ENCODE measurements at regions not wholly inside any gene's neighbourhood (a gene's known extent, or its start where the extent isn't known, plus 50 kb on each side); places are given as distances from the start of the nearest gene placed in this dataset.

GRCh38 chr5:71946343-71947030 is 160.8 kb upstream of the MAP1B start:
- Histone ChIP-seq H3K4me1 (replicated peaks) (no peaks in the 10 kb centered on the region), H3K9me3 (no peaks in the 10 kb centered on the region), H3K36me3 (no peaks in the 10 kb centered on the region), H3K27ac (no peak overlapping the region), H3K4me3 (no peak overlapping the region), H3K27me3 (replicated peaks; ENCODE audit: insufficient read depth) (no peaks in the 10 kb centered on the region)
- no peak for DNase-seq (ENCODE audit: low spot score)
- intact Hi-C loops (cut with DNase I) = no loop called here
- TF ChIP-seq CTCF (IDR thresholded peaks at IDR 0.05) (no peak), POLR2A (IDR thresholded peaks at IDR 0.05) (no peak), POLR2AphosphoS5 (IDR thresholded peaks at IDR 0.05) (no peak)
- WGBS = 95% methylated on average over 6 of the region's 6 CpGs

GRCh38 chr5:71948206-71948605 is 159.1 kb upstream of the MAP1B start:
- H3K27me3 ChIP-seq (replicated peaks; ENCODE audit: insufficient read depth) = no peaks in the 10 kb centered on the region
- intact Hi-C loops (cut with DNase I) = no loop called here
- H3K4me1 ChIP-seq (replicated peaks) = no peaks in the 10 kb centered on the region
- no peak for TF ChIP-seq POLR2A (IDR thresholded peaks at IDR 0.05)
- TF ChIP-seq CTCF (IDR thresholded peaks at IDR 0.05) = no peak
- TF ChIP-seq POLR2AphosphoS5 (IDR thresholded peaks at IDR 0.05) = no peak
- DNase-seq (ENCODE audit: low spot score) = no peak
- no peaks in the 10 kb centered on the region for H3K36me3 ChIP-seq
- no peaks in the 10 kb centered on the region for H3K9me3 ChIP-seq
- no peak overlapping the region for H3K4me3 ChIP-seq
- WGBS = 100% methylated on average over 2 of the region's 2 CpGs
- H3K27ac ChIP-seq = no peak overlapping the region

GRCh38 chr5:71949772-71950171 is 157.5 kb upstream of the MAP1B start:
- Histone ChIP-seq H3K27me3 (replicated peaks; ENCODE audit: insufficient read depth) (no peaks in the 10 kb centered on the region), H3K36me3 (no peaks in the 10 kb centered on the region), H3K4me3 (no peak overlapping the region), H3K9me3 (no peaks in the 10 kb centered on the region), H3K27ac (no peak overlapping the region), H3K4me1 (replicated peaks) (no peaks in the 10 kb centered on the region)
- TF ChIP-seq POLR2AphosphoS5 (IDR thresholded peaks at IDR 0.05) = no peak
- TF ChIP-seq POLR2A (IDR thresholded peaks at IDR 0.05) = no peak
- WGBS = 92% methylated on average over 5 of the region's 5 CpGs
- no peak for DNase-seq (ENCODE audit: low spot score)
- intact Hi-C loops (cut with DNase I) = loop anchor here (10.0 kb wide), 1 partner anchor 355 kb away; no protein-coding TSS in a partner anchor

- Histone ChIP-seq H3K9me3 (no peaks in the 10 kb centered on the region), H3K27ac (no peak overlapping the region), H3K4me3 (no peak overlapping the region), H3K36me3 (no peaks in the 10 kb centered on the region), H3K4me1 (replicated peaks) (peaks cover 6% of the 10 kb centered on the region), H3K27me3 (replicated peaks; ENCODE audit: insufficient read depth) (no peaks in the 10 kb centered on the region)
- intact Hi-C loops (cut with DNase I) = loop anchor here (10.0 kb wide), 1 partner anchor 351 kb away; no protein-coding TSS in a partner anchor
- TF ChIP-seq POLR2A (IDR thresholded peaks at IDR 0.05) (no peak), CTCF (IDR thresholded peaks at IDR 0.05) (no peak), POLR2AphosphoS5 (IDR thresholded peaks at IDR 0.05) (no peak)
- 95% methylated on average over 8 of the region's 8 CpGs for WGBS
- DNase-seq (ENCODE audit: low spot score) = no peak
Observed at GRCh38 chr5:71953866-71954265, 153.4 kb upstream of the MAP1B start.

GRCh38 chr5:71954329-71954728 is 152.9 kb upstream of the MAP1B start:
- Histone ChIP-seq H3K4me1 (replicated peaks) (peaks cover 6% of the 10 kb centered on the region), H3K9me3 (no peaks in the 10 kb centered on the region), H3K27me3 (replicated peaks; ENCODE audit: insufficient read depth) (no peaks in the 10 kb centered on the region), H3K27ac (no peak overlapping the region), H3K4me3 (no peak overlapping the region), H3K36me3 (no peaks in the 10 kb centered on the region)
- WGBS = 96% methylated on average over 4 of the region's 4 CpGs
- no peak for DNase-seq (ENCODE audit: low spot score)
- no peak for TF ChIP-seq CTCF (IDR thresholded peaks at IDR 0.05)
- no peak for TF ChIP-seq POLR2AphosphoS5 (IDR thresholded peaks at IDR 0.05)
- TF ChIP-seq POLR2A (IDR thresholded peaks at IDR 0.05) = no peak
- intact Hi-C loops (cut with DNase I) = loop anchor here (10.0 kb wide), 1 partner anchor 350 kb away; no protein-coding TSS in a partner anchor
